ENCODE measurements at regions not wholly inside any gene's neighbourhood (a gene's known extent, or its start where the extent isn't known, plus 50 kb on each side); places are given as distances from the start of the nearest gene placed in this dataset.

GRCh38 chr22:46072110-46072881 is 78.0 kb upstream of the PPARA start:
- no peak for TF ChIP-seq POLR2A (IDR thresholded peaks at IDR 0.05)
- TF ChIP-seq, protein P1, sequence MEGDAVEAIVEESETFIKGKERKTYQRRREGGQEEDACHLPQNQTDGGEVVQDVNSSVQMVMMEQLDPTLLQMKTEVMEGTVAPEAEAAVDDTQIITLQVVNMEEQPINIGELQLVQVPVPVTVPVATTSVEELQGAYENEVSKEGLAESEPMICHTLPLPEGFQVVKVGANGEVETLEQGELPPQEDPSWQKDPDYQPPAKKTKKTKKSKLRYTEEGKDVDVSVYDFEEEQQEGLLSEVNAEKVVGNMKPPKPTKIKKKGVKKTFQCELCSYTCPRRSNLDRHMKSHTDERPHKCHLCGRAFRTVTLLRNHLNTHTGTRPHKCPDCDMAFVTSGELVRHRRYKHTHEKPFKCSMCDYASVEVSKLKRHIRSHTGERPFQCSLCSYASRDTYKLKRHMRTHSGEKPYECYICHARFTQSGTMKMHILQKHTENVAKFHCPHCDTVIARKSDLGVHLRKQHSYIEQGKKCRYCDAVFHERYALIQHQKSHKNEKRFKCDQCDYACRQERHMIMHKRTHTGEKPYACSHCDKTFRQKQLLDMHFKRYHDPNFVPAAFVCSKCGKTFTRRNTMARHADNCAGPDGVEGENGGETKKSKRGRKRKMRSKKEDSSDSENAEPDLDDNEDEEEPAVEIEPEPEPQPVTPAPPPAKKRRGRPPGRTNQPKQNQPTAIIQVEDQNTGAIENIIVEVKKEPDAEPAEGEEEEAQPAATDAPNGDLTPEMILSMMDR (IDR thresholded peaks at IDR 0.05), result no peak
- peak in 2 of 3 donors; percentile 41 to 45 for TF ChIP-seq POLR2AphosphoS5 (IDR thresholded peaks at IDR 0.05)
